HG03045 (cell line): ENCODE measurements at regions not wholly inside any gene's neighbourhood (a gene's known extent, or its start where the extent isn't known, plus 50 kb on each side); places are given as distances from the start of the nearest gene placed in this dataset.
"Not testable (repeated sequence)": the region's sequence is repeated elsewhere in the genome, so short reads cannot be mapped to it uniquely, and the experiment has no call there.

Experiments used
- ATAC-seq: cut with Tn5 transposase; IDR thresholded peaks from one replicate; pipeline ENCODE4 v1.9.1; 2021; ENCODE audit warnings: mild to moderate bottlenecking, moderate library complexity; ENCODE audit not compliant: unreplicated experiment

DNA sequence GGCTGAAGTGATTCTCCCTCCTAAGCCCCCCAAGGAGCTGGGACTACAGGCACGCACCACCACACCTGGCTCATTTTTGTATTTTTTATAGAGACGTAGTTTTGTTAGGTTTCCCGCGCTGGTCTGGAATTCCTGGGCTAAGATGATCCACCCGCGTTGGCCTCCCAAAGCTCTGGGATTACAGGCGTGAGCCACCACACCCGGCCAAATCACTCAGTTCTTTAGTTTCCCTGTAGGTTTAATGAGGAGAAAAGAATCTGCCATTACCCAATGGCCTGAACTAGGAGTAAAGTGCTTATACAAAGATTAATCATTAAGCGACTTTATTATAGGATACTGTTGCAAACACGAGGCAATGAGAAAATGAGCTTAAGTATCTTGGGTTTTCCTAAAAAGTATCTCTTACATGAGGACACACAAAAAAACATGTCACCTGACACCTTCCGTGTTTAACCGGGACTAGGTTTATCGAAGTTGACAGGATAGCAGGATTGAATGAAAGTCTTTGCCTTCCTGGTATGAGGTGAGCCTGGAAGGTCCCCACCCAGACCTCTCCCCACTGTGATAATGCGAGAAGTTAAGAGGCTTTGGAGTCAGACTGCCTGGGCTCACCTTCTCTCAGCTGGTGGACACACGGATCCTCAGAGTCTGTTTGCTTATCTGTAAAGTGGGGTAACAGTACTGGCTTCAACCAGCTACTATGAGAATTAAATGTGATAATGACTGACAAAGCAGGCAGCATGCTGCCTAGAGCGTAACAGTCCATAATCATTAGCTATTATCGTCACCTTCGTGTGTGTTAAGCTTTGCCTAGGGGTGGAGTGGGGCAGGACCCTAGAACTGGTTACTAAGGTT, 133.5 kb upstream of the KRAS start:
- no peak for ATAC-seq

DNA sequence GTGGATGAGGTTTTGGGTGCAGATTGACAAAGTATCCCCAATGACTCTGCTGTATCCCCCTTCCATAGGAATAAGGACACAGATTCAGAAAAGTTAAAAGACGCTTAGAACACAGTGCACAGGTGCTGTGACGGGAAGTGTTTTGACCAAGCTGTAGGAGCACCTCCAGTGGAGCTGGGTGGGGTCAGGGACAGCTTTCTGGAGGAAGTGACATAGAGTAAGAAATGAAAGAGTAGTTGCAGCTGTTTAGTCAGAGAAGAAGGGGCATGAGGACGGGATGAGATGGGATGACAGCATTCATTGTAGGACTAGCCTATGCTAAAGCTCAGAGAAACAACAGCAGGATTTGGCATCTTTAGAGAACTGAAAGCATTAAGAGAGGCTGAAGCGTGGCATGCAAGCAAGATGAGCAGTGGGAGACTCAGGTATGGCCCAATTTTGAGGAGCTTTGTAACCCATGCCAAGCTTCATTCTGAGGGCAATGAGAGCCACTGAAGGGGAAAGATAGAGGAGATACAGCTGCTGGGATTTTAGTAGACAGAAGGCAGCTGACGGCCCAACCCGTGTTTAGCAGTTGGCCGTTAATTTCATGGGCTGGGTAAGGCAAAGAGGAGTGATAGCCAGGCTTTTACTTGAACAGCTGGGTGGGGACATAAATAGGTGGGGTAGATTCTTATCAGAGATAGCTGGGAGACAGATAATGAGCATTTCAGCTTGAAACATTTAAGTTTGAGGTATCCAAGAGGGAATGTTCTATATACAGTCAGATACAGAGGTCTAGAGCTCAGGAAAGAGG, 131.8 kb upstream of the KRAS start:
- no peak for ATAC-seq

DNA sequence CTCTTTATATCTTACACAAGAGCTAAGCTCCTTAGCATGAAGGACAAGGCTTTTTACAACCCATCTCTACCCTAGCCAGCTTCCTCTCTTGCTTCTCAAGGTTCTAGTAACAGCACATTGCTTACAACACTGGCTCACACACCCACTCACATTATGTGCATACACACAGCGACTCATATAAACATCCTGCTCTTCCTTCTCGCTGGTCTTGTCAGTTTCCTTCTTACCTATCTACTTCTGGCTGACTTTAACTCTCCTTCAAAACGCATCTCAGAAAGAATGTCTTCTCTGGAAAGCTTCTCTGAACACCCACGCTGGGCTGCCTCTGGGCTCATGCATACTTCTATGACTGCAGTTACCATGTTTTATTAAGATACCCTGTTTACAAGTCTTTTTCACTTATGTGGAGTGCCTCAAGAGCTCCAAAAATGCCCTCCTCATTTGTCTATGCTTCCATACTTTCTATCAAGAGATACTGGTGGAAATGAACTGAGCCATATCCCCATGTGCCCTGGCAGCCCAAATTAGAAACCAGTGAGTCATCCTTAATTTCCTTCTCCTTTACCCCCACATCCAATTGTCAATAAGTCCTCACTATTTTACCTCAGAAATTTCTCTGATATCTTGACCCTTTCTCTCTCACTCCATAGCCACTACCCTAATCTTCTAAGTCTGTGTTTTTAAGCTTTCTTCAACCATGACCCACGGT, 126.9 kb upstream of the KRAS start:
- ATAC-seq = peak; percentile 53

DNA sequence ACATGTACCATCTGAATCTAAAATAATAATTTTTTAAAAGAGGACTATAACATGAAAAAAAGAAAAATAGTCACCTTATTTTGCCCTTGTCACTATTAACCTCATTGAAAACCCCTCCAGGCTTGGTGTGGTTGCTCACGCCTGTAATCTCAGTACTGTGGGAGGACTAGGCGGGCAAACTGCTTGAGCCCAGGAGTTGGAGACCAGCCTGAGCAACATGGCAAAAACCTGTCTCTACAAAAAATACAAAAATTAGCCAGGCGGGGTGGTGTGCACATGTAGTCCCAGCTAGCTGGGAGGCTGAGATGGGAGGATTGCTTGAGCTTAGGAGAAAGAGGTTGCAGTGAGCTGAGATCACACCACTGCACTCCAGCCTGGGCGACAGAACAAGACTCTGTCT, 126.3 kb upstream of the KRAS start:
- ATAC-seq = no peak

DNA sequence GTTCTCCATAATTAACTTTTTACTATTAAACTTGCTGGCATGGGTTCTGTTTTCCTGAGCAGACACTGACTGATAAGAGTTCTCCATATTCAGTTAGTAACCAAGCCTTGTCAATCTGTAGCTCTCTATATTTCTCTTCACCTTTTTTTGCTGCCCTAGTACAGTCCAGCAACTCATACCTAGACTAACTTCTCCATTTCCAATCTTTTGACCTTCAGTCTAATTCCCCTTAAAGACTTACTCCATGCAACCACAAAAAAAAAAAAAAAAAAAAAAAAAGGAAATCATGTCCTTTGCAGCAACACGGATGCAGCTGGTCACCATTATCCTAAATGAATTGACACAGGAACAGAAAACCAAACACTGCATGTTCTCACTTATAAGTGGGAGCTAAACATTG, 125.7 kb upstream of the KRAS start:
- no peak for ATAC-seq

DNA sequence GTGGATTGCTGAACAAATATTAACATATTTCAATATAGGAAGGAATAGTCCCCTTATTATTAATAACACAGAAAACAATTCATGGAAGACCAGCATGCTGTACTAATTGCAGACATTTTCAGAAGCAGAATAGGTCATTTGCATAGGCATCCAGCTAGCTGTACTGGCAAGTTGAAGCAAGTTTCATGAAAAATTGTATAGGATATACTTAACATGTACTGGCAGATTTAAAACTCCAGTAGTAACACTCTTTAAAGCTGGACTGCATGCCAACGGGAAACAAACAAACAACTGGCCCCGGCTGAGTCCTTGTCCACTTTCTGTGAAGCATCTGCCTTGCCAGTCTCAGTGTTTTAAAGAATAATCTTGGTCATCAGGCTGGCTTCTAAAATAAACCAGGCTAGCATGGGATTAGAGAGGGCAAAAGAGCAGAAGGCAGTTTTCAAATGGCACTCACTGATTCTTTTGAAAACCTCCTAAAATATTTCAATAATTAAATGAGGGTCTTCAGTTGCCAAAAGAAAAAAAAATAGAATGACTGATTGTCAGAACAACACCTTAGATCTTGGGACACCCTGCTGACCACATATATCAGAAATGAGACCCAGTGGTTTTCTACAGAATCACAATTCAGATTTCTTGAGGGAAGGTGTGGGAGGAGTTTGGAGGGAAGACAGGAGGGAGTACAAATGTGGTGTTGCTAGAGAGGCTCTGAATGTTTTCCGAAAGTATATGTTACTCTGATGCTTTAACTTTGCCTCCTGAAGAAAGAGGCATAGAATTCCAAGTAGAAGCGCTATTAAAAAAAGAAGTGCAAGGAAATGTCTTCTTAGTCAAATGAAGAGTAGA, 122.5 kb upstream of the KRAS start:
- no peak for ATAC-seq

DNA sequence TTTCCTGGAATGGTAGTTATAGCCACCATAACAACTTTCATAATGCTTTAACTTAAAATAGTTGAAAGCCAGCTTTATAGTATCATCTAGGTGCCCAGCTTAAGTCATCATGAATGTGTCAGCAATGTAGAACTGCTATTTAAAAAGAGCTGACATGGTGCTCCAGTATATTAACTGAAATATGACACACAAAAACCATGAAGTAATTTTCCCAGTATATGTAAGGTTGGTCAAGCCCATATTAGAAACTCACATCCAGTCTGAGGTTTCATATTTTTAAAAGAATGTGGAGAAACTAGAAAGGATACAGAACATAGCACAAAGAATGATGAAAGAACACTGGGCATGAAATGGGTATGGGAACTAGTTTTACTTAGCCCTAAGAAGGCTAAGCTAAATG, 121.3 kb upstream of the KRAS start:
- ATAC-seq = no peak

DNA sequence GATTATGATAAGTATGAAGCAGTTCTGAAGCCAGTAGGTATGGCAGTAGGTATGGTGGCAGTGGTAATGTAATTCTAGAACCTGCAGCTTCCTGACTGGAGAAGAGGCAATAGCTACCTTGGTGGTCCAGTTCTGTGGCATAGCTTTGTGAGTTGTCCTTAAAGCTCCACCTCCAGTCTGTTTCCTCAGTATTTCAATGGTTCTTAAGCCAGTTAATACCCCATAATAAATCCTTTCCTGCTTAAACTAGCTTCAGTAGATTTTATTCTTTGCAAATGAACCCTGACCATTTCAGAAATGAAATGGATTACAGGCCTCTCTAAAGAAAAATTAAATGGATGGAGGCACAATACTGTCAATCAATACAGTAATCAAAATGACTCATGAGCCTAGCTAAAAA, 117.8 kb upstream of the KRAS start:
- ATAC-seq = no peak

DNA sequence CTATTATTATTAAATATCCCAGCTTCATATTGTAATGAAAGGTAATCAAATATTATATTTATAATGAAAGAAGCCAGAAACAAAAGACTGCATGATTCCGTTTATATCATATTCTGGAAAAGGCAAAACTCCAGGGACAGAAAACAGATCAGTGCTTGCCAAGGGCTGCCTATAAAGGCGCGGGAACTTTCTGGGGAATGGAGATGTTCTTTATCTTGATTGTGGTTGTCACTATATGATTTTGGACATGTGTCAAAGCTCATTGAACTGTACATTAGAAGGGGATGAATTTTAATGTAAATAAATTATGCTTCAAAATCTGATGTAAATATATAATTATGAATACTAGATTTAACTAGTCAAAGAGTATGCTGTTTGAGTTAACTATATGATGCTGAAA, 115.4 kb upstream of the KRAS start:
- no peak for ATAC-seq

DNA sequence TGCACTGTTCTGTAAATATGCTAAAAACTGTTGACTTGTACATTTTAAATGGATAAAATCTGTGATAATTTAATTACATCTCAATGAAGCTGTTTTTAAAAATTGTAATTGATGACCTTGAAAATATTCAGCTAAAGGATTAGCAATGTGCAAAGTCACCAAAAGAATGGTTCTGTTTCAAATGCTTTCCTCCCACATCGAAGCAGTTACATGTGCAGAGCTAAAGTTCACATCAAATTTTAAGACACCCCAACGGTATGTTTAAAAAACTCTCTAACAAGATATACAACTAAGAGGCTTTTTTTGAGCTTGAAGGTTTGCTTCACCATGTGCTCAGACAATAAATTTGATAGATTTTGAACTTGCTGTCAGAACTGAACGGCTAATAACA, 114.6 kb upstream of the KRAS start:
- ATAC-seq = peak; percentile 16

DNA sequence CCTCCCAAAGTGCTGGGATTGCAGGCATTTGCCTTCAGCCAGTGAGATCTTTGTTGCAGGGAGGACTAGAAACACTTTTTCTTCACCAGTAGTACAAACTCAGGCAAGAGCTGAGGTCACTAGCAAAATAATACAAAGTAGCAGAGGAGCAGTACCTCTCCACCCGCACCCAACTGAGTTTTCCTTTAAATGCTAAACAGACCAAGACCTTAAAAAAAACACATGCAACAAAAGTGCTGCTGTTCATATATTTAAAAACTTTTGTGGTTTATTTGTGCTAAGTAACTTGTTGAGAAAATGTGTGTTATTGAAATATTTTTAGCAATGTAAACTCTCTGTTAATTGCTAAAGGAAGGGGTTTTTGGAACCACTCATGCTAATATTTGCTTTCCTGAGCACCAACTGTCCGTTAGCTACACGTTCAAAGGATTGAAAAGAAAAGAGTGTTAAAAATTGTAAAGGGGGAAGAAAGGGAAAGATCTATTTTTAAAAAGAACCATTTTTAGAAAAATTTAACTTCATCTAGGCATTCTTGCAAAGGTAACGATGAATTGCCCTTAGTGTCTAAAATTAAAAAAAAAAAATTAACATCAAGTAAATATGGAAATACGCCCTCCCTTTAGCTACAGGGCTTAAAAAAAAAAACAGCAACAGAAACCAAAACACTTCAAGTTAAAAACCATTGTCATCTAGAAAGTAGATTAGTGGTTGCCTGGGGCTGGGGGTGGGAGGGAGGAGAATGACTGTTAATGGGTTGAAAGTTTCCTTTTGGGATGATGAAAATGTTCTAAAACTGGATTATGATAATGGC, 114.0 kb upstream of the KRAS start:
- peak; percentile 85 for ATAC-seq

DNA sequence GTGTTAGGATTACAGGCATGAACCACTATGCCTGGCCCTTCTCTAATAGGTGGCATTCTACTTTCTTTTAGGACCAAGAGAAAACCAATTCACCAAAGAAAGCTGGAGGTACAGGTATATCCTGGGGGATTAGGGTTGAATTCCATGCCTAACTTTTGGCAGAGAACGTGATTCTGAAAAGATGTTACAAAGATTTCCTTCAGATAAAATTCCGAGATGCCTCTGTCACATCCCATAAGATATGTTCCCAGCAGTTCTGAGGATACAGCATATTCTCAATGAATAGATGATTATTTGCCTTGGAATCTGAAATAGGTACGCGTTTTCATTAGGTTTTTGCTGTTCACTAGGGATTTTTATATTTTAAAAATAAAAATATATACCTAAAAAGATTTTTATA, 111.9 kb upstream of the KRAS start:
- ATAC-seq = no peak

DNA sequence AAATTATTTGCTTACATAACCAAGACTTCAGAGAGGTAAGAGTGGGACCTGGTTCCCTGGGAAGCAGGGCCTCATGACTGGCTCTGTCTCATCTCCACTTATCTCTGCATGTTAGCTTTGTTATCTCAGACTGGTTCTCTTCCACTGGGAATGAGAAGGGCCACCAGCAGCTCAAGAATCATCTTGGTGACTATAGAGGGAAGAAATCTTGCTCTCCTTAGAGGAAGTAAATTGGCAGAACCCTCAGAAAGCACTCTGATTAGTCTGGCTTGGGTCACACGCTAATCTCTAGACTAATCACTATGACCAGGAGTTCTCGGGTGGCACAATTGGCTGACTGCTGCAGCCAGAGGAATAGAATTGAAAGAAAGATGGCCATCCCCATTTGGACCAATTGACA, 110.8 kb upstream of the KRAS start:
- no peak for ATAC-seq

DNA sequence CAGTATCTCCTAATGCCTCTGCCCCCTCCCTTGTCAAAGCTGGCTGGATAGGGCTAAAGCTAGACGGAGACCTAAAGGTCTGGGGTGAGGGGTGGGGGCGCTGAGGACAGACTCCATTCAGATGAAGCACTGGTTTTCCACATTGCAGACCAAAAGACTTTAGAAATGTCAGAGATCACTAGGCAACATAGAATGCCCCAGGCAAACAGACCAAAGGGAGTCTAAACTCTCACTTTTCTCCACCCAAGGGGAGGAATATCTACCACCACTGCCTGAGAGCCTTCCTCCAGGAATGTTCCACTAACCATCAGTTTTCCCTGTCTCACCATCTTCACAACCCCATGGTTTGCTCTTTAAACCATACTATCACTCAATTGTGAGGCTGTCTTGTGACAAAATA, 106.9 kb upstream of the KRAS start:
- ATAC-seq = no peak

DNA sequence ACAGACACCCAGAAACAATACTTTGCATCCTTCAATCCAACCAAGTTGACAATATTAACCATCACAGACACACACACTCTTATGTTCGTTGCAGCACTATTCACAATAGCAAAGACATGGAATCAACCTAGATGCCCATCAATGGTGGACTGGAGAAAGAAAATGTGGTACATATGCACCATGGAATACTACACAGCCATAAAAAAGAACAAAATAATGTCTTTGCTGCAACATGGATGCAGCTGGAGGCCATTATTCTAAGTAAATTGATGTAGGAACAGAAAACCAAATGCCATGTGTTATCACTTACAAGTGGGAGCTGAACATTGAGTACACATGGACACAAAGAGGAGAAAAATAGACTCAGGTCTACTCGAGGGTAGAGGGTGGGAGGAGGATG, 102.2 kb upstream of the KRAS start:
- ATAC-seq = not testable (repeated sequence)

DNA sequence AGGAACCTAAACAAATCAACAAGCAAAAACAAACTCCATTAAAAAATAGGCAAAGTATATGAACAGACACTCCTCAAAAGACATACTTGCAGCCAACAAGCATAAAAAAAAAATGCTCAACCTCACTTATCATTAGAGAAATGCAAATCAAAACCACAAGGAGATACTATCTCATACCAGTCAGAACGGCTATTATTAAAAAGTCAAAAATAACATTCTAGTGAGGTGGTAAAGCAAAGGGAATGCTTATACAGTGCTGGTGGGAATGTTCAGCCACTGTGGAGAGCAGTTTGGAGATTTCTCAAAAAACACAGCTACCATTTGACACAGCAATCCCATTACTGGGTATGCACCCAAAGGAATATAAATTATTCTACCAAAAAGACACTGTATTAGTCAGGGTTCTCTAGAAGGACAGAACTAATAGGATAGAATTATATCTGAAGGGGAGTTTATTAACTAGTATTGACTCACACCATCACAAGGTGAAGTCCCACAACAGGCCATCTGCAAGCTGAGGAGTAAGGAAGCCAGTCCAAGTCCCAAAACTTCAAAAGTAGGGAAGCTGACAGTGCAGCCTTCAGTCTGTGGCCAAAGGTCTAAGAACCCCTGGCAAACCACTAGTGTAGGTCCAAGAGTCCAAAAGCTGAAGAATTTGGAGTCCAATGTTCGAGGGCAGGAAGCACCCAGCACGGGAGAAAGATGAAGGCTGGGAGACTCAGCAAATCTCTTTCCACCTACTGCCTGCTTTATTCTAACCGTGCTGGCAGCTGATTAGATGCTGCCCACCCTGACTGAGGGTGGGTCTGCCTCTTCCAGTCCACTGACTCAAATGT, 101.6 kb upstream of the KRAS start:
- ATAC-seq = no peak

DNA sequence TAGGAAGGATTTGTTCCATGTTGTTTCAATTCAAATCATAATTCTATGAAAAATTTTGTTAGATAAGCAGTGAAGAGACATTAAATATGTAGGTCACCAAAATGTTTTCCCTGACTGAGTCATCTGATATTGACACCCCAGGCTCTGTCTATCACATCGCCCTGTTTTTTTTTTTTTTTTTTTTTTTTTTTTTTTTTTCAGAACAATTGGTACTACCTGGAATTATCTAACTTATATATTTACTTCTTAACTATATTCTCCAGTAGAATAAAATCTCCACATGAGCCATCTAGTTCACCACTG, 97.8 kb upstream of the KRAS start:
- ATAC-seq = no peak

DNA sequence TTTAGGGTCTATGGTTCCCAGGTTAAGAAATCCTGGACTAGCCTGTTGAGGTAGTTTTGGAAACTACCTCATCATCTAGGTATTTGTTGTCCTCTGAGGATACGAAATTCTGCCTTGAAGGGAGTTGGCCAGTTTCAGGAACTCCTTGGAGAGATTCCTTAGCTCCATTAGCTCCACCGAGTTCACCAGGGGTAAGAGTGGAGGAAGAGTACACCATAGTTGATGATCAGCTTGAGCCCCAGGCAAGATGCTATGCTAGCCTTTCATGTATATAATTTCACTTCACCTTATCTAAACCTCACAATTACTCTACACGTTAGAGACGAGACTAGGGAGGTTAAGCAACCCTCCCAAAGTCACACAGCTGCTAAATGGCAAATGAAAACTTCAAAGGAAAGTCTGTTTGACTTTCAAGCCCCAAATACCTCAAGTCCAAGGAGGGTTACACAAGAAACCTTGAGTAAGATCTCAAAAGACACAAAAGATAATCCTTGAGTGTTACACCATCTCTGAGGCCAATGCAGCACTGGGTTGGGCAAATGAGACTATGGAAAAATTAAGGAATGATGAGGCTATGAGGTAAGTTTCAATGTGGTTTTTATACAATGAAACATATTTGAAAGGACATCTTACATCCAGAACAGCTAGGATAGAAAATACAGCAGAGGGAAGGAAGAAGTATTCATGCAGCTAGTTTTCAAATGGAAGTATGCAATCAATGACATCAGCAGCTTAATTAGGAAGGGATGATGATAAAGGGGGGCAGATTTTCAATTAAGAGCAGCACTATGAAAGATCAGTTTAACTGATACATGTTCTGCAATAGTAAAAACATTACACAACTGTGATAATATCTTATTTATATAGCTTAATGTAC, 97.2 kb upstream of the KRAS start:
- ATAC-seq = no peak
